Stimulated activated CD4-positive, alpha-beta T cell treated with anti-CD3 and anti-CD28 coated beads, Interleukin-1b, Interleukin-23, amount 100 ng/mL, for 24 hours (primary cell): ENCODE measurements at regions not wholly inside any gene's neighbourhood (a gene's known extent, or its start where the extent isn't known, plus 50 kb on each side); places are given as distances from the start of the nearest gene placed in this dataset.

Experiments used
- DNase-seq, 4 experiments: peaks; one replicate each; pipeline ENCODE4 v3.0.0-alpha.2; 2020; ENCODE audit warnings: low read depth in 4 of 4, low spot score in 1 of 4

DNA sequence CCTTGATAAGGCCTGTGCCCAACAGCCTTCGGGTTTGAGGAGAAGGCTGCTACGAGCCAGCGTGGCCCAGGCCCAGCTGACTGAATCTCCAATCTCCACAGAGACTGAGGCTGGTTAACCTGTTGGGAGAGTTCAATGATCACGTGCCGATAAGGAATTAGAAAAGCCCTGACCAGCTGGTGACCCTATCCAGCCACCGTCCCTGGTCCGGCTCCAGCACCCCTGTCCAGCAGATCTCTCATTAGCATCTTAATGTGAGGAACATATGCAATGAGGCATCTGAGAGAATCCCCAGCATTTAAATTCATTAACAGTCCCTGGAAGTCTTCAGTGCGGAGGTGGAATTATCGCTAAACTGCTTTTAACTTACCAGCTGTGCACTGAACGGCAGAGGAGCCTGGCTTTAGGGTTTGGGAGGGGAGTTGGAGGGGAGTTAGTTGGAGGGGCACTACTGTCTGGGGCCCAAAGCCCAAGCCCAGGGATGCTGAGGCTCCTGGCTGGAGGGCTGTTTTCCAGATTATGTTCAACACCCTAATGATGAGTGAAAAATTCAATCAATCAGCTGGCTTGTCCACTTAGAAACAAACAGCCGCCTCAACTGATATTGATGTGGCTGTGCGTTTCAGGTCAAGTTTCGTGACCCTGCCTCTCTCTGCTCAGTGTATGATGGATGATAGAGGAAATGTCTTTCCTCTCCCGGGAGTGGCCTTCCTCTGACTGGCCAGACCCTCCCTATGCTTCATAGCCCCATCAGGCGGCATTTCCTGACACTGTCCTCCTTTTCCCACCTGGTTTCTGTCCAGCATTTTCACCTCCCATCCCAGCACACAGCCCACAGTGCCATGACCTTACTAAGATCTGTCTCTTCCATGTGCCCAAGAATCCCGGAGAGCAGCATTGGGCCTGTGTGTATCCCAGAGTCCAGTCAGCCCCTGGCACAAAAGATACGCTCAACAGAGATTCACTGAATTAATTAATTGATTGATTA lies 184.5 kb downstream of the CCT6B start:
- DNase-seq = no peak

DNA sequence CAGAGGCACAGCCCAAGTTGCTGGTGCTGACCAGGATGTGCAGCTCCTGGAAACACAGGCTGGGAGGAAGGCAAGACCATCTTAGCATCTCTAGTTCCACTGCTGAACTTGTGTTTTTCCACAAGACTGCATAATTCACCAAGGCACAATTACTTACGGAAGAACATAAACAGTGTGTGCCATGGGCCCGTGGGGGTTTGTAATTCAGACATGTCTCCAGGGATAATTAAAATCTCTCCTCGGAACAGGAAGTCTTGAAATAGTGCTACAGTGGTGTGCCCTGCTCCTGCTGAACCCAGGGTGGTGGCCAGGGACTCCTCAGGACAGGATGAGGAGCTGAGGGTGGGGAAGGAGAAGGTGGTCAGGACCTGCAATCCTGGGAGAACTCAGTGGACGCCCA lies 188.2 kb downstream of the CCT6B start:
- DNase-seq = no peak

DNA sequence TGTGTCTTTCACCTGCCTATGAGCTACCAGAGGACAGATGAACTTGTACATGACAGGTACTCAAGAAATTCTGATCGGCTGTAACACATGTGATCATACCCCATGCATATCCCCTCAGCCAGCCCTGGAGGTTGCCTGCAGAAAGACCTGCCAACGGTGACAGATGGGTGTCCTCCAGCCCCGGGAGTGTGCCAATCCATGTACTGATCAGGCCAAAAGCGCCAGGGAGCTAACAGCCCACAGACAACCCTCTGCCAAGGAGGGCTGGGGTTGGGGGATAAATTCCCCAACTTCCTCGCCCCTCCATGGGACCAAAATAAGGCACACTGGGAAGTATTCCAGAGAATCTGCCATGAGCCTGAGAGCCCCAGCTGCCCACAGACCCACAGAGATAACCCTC lies 189.4 kb downstream of the CCT6B start:
- DNase-seq = no peak

DNA sequence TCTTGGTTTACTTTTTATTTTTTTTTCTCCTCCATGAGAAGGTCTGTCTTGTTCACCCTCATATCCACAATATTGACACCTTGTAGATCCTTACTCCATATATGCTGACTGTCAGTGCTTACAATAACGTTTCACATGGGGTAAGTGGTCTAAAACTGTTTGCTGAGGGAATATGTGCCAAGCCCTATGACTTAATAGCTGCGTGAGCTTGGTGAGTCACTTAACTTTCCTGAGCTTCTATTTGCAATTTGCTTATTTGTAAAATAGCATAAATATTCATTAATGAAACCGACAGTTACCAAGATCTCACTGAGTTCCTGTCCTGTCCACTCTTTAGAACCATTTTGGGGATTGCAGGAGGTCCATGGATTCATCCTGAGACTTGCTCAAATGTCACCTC lies 190.7 kb downstream of the CCT6B start:
- DNase-seq = no peak

DNA sequence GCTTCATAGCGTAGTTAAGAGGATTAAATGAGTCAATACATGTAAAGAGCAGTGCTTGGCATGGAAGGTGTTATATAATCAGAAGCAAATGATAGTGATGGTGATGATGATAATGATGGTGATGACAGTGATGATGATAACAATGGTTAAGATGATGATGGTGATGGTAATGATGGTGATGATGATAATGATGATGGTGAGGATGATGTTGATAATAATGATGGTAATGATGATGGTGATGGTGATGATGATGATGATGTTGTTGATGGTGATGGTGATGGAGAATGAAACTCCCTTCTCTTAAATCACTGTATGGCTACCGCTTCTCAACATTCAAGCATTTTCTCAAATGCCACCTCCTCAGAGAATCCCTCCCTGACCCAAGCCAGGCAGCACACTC lies 190.5 kb downstream of the TMEM132E start:
- DNase-seq = no peak

DNA sequence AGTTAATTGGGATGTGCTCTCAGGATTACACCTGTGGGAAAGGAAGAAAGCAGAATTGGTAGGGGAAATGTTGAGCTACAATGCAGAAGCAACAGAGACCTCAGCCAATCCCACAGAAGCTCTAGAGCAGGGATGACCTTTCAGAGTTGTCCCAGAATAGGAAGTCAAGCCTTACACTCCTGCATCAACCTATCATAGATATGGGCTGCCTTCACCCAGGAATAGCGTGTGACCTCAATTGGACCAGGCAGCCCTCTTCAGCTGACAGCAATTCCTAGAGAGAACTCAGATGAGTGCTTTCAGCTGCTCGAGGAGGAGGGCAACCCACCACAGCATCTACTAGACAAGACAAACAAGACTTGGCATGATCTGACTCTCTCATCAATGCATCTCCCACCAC lies 189.7 kb downstream of the TMEM132E start:
- DNase-seq = no peak

DNA sequence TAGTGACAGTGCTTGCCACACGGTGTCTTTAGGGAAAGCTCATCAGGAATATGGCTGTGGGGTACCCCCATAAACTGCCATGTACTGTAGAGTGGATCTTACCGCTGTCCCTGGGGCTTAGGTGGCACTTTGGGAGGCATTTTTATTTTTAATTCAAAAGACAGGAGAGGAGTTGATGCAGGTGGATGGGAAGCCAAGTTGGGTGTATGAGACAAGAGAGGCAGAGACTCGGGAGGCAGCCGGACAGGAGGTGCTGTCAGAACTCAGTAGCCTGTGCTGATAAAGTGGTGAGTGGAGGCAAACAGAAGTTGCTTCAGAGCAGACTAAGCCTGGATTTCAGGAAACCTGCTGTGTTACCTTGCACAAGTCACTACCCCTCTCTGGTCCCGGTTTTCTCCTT lies 185.9 kb downstream of the TMEM132E start:
- DNase-seq = no peak

DNA sequence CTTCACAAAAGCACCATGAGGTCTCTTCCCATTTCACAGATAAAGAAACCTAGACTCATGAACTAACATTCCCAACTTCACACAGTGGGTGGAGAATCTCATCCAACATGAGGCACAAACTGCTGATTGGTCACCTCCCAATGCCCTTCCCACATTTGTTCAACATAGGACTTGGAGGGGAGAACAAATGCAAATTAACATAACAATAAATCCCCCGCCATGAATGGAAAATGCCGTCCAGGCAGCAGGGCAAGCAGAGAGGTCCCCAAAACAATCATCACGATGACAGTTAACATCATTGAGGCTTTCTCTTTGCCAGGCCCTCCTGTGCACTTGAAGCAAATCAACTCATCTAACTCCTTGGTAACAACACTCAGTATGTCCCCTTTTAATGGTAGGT lies 185.3 kb downstream of the TMEM132E start:
- DNase-seq = no peak

DNA sequence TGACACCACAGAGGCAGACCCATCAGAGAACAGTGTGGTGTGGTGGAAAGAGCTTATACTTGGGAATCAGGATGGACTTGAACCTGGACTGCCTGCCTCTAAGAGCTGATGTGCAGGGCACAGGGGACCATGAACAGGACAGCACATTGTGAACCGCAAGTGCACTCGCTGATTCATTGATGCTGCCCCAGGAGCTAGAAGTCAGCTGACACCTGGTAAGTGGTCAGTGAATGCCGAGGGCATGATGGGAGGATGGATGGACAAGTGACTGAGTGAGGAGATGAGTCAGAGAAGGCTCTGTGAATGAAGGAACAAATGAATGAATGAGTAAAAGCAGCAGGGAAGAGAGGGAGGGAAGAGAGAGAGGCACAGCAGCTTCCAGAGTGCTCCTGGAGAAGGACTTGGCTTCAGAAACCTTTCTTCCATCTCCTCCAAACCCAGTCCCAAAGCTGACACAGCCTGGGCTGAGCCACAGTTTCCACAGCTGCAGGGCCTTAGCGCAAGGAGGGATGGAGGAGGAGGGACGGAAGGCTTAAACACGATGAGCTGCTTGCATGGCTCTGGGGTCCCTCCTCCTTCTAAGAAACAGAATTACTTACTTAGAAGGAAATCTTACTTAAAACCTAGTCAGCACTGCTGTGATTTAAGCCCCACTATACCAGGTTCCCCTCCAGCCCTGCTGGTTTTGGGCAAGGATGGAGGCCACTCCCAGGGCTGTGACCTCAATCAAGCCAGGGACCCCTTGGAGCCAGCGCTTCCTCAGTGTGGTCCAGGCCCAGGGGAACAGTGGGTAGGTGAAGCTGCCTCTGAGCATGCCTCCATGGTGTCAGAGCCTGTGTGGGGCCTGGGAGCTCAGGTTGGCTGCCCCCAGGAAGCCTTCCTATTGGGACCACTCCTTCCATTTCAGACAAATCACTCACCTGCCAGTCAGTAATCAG lies 184.6 kb downstream of the TMEM132E start:
- no peak for DNase-seq

DNA sequence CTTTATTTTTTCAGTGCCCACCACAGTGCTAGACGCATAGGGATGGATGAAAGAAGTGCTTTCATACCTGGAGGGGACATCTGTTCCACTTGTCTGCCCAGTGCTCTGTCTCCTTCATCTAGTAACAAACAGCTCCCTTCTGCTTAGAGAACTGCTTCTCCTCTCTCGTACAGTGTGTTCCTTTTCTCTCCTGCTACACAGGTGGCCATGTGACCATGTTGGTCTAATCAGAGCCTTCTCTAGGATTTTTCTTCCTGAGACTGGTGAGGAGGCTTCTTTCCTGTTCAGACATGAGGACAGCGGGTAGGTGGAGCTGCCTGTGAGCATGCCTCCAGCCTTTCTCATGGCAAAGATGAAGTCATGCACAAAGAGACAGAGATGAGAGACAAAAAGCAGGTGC lies 182.7 kb downstream of the TMEM132E start:
- no peak for DNase-seq

DNA sequence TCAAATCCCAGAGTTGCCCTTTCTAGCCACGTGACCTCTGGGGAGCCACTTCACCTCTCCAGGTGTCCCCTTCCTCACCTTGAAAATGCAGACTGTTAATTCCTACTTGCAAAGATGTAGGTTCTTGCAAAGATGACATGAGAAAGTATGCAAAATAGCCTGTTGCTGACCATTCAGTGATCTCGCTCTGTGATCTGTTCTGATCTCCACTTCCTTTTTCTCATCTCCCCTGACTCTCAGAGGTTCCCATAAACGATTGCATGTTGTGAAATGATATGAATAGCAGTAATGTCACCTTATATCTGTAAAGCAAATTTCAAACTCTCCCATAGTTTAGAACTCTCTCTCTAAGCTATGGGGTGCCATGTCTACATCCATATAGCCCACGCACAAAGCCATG lies 182.3 kb downstream of the TMEM132E start:
- DNase-seq = no peak

DNA sequence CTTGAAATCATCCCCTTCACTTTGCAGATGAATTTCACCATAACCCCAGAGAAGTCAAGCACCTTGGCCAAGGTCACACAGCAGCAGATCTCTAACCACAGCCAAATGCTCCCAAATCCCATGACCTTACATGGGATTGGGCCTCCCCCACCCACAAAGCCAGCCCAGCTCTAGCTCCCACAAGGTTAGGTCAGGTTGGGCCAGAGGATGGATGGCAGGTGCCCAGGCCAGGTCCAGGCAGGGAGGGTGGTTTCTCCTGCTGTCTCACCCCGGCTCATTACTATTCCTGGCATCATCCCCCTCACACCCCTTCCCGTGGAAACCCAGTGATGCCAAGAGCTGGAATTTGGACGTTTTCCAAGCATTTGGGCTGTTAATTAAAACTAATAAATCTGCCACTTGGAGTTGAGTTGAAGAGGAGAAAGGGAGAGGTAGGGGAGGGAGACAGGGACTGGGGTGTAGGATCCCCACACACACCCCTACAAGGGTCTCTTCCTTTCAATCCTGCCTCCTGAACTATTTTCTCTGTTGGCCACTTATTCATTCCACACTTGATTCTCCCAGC lies 181.6 kb downstream of the TMEM132E start:
- no peak for DNase-seq

DNA sequence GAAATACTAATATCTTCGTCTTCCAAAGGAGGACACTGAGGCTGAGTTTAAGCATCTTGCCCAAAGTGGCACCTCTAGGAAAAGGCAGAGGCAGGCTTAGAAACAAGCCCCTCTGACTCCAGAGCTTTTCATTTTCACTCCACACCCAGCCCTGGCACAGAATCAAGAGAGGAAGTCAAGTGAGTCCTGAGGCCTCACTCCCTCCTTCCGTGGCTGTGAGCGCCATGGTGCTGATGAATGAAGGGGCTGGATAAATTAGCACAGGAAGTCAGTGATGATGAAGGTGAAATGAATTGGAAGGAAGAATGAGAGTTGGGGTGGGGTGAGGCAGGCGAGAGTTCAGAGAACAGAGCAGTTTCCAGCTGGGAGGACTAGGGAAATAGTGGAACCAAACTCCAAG lies 179.3 kb downstream of the TMEM132E start:
- DNase-seq = no peak

DNA sequence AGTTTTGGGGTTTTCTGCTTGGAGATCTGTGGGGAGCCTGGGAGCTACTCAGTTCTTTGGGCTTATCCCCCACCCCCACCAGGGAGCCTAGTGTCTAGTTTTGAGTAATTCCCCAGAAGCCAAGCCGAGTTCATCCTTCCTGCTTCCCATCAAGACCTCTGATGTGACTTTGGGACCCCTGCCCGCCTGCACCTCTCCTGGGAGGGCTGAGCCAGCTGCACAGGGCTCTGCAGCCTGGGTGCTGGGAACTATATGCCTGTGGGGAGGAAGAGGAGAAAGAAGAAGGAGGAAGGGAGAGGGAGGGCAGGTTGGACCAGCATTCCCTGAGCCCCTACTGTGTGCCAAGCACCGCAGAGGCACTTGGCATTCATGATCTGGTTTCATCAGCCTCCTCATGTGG lies 178.9 kb downstream of the TMEM132E start:
- no peak for DNase-seq

DNA sequence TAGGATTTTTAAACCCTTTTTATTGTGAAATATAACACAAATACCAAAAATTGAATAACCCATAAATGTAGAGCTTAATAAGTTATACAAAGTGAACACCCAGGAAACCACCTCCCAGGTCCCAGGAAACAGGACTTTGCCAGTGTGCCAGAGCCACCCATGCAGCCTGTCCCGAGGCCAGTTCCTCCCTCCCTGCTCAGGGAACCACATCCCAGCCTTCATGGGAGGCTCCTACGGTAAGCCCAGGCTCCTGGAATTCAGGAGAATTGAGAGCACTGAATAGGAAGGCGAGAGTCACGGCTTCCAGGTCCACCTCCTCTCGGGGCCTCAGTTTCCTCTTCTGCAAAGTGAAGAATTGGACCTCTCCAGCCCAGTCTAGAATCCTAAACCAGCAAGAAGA lies 178.2 kb downstream of the TMEM132E start:
- DNase-seq = no peak

DNA sequence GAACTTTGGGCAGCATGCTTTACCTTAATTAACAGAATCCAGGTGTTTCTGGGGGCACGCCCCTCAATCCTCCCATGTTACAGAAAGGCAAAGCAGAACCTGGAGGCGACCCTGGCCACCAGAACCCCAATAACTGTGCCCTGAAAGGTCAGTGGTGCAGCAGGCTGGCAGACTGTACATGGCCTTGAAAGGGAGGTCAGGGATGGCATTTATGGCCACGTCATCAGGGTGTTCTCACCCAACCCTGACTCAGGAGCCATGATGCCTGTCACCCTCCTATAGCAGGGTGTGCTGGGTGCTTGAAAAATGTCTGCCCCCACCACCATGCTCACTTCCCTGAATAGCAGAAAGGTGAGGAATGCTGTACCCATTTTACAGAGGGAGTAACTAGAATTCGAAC lies 177.7 kb downstream of the TMEM132E start:
- no peak for DNase-seq

DNA sequence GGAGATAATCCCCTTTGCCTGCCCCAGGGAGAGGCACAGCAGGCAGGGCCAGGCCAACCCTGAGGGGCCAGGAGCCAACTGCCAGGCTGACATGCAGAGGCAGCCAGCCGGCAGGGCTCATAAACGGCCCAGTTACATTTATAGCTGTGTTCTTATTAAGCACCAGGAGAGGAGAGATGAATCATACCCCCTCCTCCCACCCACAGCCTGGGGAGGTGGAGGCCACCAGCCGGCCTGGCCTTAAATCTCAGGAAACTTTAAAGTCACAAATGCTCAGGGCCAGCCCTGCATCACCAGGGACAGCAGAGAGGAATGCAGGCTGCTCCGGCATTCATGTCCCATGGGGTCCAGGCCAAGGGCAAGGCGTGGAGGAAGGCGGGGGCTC lies 177.2 kb downstream of the TMEM132E start:
- no peak for DNase-seq

DNA sequence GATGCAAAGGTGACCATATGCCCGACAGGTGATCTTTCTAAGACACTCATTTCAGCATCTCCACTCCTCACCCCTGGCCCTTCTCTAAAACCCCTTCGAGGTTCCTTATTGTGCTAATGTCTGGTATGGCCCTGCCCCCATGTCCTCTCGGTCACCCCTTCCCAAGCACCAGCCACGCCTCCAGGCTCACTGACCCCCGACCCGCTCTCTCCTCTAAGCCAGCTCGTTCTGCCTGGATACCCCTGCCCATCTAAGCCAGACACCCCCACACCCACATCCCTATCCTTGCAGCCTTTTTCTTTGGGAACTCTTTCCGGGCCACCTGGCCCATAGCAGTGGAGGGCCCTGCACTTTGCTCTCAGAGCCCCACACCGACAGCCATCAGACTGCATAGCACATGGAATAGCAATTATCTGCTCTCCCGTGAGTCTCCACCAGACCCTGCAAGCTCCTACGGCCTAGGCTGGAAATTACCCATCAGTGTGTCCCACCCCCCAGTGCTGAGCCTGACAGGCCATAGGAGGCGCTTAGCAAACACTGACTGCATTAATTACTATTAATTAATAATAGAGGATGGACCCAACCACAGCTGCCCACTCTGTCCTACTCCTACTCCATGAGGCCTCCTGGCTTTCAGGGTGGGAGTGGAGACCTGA lies 176.7 kb downstream of the TMEM132E start:
- no peak for DNase-seq

DNA sequence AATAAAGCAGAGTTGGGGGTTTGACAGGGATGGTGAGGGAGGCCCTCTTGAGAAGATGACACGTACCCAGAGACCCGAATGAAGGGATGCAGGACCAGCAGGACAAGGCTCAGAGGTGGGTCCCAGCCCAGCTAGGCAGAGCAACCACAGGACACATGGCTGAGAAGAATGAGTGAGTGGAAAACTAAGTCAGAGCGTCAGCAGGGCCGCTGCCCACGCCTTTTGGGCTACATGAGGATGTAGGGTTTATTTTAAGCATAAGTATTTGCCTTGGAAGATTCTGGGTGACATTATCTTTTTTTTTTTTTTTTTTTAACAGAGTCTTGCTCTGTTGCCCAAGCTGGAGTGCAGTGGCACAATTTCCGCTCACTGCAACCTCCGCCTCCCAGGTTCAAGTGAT lies 176.0 kb downstream of the TMEM132E start:
- DNase-seq = no peak

DNA sequence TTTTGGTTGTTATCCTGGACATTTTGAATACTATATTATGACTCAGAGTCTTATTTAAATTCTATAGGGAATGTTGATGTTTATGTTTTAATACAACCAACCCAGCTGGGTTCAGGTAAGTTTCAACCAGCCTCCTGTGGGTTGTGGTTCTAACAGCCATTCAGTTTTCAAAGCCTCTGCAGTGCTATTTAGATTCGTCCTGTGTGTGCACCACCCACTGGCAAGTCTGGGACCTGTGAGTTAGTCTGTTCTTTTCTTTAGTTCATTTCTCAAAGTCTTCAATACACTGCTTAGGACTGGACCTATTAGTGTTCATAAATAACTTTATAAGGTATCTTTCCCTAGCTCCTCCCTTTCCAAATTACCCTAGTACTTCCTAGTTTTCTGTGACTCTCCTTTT lies 170.6 kb downstream of the TMEM132E start:
- DNase-seq = no peak

DNA sequence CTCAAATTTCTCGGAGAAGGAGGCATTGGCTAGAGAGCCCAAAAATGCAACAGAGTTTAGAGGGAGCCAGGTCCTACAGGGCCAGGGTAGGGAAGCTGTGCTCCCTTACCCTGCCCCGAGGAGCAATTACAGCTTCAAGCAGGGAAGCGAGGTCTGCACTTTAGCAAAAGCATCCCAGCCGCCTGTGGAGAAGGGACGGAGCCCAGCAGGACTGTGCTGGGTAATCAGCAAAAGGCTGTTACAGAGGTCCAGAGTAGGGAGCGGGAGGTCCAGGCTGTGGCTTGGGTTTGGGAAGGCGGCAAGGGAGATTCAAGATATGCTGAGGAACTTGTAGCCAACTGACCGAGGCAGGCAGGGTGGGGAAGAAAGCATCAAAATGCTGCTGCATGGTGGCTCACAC lies 162.6 kb downstream of the TMEM132E start:
- no peak for DNase-seq
